ENCODE measurements at regions not wholly inside any gene's neighbourhood (a gene's known extent, or its start where the extent isn't known, plus 50 kb on each side); places are given as distances from the start of the nearest gene placed in this dataset.

- Histone ChIP-seq H3K27ac (no peak overlapping the region), H3K36me3 (no peaks in the 10 kb centered on the region), H3K27me3 (ENCODE audit: low read depth) (no peaks in the 10 kb centered on the region), H3K4me3 (no peak overlapping the region), H3K4me1 (no peaks in the 10 kb centered on the region), H3K9me3 (no peaks in the 10 kb centered on the region)
- no peak for ATAC-seq
- peak; percentile 45 for DNase-seq
- TF ChIP-seq CTCF (IDR thresholded peaks at IDR 0.05): no peak
- intact Hi-C loops (cut with DNase I): no loop called here
Observed at GRCh38 chr10:132486539-132487121, 51.0 kb upstream of the INPP5A start.

GRCh38 chr10:132487241-132488135 is 50.1 kb upstream of the INPP5A start:
- no peak for ATAC-seq
- DNase-seq: peak; percentile 26
- H3K9me3 ChIP-seq: no peaks in the 10 kb centered on the region

More at GRCh38 chr10:132487241-132488135, 50.1 kb upstream of the INPP5A start:
- H3K4me3 ChIP-seq: no peak overlapping the region
- H3K27me3 ChIP-seq (ENCODE audit: low read depth): no peaks in the 10 kb centered on the region
- H3K36me3 ChIP-seq: no peaks in the 10 kb centered on the region
- no peaks in the 10 kb centered on the region for H3K4me1 ChIP-seq
- intact Hi-C loops (cut with DNase I): no loop called here
- no peak overlapping the region for H3K27ac ChIP-seq
- no peak for TF ChIP-seq CTCF (IDR thresholded peaks at IDR 0.05)
